HG03439 (cell line): ENCODE measurements at regions not wholly inside any gene's neighbourhood (a gene's known extent, or its start where the extent isn't known, plus 50 kb on each side); places are given as distances from the start of the nearest gene placed in this dataset.

Experiments used
- ATAC-seq: cut with Tn5 transposase; IDR thresholded peaks from one replicate; pipeline ENCODE4 v1.9.1; 2021; ENCODE audit warnings: mild to moderate bottlenecking, moderate library complexity; ENCODE audit not compliant: unreplicated experiment

DNA sequence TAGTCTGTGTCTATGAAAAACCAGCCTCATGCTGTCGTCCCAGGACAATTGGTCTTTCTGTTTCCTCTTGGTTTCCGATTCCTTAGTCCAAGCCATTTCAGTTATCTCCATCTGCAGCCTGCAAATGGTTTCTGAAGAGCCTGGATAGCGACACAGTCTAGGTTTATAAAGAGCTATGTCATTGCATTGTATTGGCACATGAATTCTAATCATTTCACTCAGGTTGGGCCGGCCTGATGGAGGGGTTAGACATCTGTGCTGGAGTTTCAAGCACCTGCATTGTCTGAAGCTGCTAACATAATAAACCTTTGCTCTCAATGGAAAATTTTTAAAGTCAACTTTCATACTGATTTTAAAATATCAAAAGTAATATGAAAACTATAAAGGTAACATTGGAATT lies 232.6 kb upstream of the MAP3K7 start:
- no peak for ATAC-seq

DNA sequence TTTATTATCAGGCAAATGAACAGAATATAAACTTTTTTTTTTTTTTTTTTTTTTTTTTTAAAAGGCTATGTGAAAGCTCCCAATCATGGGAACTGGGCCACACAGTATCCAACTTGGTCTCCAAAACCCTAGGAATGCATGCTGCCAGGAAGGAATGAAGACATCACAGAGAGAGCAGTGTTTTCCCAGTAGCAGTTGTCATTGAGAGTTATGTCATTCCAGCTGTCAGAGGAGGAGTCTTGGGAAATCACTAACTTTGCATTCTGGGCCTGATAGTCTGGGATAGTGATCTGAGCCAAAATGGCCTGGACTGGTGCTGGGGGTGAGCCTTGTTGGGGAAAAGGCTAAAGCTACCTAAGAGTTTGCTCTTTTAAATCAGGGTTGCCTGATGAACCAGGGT lies 231.3 kb upstream of the MAP3K7 start:
- ATAC-seq, result no peak

DNA sequence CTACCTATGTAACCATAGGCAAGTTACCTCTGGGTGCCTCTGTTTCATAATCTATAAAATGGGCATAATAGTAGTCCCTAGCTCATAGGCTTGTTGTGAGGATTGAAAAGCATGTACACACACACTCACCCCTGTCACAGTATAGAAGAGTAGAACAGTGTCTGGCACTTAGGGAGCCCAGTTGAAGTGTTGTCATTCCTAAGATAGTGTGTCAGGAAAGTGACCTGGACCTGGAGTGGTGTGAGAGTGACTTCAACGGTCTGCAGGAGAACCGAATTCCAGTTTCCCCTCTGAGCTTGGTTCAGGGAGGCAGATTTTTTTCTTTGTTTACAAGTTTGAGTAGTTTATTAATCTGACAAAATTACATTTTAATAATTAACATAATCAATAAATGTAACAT lies 229.9 kb upstream of the MAP3K7 start:
- no peak for ATAC-seq

DNA sequence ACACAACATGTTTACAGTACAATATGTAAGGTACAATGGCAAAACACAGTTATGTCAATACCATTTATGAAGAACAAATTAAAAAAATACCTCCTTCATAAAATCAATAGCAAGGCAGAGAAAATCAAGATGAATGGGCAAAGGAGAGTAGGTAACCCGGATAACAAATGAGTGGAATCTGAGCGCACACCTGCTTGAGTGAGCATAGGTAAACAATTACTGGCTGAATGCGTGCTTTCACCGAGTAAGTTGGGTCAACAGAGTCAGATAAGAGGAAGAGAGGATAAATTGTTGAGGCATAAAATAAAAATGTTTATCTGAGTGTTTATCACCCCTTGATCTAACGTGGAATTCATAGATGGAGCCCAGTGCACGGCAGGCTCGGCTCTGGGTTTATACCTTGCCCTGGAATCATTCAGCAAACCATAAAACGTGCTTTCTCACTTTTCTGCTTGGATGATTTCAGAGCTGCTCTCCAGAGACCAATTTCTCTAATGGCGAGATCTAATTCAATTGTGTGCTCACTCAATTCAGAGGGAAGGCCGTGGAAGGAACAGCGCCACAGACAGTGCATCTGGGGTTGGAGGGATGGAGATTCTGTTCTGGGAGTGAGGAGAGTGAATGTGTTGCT lies 224.8 kb upstream of the MAP3K7 start:
- ATAC-seq, result no peak

DNA sequence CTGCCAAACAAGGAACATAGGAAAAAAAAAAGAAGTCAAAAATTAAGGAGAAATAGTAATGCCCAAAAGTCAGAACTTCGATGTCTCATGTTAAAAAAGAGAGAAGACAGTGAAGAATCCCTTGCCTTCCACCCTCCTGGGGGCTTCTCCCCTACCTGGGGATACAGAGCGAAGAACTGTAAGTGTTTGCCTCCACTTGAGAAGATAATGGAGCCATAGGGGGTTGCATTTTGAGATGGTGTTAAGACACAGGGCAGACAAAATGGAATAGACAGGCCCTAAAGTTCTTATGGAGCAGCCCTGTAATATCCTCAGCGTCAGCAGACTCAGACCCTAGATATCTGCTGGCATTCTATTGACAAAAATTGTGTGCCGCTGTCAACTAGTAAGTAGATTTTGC lies 222.2 kb upstream of the MAP3K7 start:
- no peak for ATAC-seq

DNA sequence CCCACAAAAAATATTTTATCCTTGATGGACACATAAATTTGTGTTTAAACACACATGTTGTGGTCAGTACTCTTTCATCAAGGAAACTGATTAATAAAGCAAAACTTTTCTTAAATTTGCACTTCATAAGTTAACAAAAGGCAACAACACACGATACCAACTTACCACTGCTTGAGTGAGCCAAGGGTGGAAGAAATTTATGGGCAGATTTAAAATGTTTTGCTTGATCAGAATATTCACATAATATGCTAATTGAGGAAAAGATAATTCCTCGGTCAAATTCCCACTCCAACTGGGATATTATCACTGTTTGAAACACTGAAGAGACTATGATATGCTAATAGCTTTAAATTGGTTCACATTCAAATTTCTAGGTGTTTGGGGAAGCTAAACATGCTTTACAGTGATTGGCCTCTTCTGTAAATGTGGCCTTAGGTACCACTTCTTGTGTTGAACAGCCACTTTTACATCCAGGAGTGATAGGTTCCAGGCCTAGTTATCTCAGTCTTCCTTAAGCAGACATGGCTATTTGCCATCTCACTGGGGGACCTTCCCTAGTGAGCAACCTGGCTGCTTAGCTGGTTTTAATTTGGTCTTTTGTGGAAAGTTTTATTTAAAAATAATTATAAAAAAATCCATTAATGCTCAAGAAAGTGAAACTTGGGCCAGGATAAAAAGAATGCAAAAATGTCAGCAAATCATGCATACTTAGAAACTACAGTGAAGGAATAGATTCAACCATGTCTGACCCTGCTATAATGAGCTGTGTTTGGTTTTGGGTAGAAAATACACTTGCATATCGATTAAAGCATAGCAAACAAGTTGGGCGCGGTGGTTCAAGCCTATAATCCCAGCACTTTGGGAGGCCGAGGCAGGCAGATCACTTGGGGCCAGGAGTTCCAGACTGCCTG lies 221.2 kb upstream of the MAP3K7 start:
- no peak for ATAC-seq

DNA sequence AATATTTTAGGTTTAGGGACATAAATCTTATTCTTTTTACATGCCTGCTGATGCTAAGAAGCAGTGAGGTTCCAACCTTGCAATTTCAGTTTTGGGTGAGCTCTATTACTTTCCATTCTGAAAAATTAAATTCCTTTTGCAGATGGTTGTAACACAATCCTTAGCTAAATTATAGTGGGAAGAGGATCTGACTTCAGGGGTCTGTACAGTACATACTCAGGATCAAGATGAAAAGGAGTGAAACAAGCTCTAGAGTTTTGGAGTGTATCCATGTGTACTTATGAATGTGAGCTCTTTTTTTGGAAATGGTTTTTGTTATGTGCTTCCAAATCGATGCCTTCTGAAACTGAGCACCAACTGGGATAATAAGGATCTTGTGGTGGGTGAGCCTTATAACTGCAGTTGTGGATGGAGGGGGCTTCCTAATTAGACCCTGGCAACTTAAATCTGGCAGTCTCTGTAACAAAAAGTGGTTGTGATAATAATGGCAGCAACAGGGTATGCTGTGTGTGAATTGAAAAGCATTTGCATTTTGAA lies 218.8 kb upstream of the MAP3K7 start:
- no peak for ATAC-seq

DNA sequence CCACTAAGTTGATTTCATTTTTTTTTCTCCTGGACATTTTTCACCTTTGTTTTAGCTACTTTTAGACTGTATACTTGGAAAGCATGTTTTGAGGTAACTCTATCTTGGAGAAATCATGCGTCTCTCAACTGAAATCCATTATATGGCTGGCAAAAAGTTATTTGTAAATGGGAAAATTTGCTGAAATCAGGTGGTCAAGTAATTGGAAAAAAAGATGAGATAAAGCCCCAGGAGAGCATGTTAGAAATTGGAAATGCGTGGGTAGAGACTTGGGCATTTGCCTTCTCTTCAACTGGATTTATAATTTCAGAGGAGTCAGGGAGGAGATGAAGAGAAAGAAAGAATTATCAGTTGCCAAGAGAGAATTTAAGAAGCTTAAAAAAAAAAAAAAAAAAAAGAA lies 217.1 kb upstream of the MAP3K7 start:
- ATAC-seq, result no peak

DNA sequence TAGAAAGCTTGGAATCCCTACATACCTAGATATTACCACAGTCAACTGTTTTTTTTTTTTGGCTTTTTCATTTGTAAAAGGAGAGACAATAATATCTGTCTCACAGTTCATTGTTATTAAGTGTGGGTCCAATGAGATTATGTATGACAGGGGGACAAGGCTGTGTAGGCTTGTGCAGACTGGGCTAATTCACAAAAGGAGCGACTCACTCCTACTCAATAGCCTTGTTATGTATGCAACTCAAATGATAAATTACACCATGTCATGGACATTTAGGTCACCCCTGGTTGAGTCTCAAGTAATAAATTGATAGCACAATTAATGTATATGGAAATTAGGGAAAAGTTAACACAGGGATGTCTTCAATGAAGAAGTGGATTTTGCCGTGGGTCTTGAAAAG lies 208.2 kb upstream of the MAP3K7 start:
- no peak for ATAC-seq

DNA sequence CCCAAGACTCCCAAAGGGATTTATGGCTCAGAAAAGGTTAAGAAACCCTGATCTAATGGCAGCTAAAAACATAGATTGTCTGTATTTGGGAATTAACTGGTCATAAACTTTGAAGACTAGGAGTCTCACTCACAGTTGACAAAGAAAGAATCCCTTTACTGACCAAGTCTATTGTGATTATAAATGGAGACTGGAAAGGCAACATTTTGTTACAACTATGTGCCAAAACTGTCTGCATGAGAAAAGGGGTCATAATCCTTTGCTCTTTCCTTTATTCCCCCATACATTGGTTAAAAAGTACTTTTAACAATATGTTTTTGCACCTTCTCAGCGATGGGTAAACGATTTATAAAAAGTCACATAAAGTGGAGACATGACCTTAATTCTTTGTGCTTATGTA lies 206.9 kb upstream of the MAP3K7 start:
- no peak for ATAC-seq

DNA sequence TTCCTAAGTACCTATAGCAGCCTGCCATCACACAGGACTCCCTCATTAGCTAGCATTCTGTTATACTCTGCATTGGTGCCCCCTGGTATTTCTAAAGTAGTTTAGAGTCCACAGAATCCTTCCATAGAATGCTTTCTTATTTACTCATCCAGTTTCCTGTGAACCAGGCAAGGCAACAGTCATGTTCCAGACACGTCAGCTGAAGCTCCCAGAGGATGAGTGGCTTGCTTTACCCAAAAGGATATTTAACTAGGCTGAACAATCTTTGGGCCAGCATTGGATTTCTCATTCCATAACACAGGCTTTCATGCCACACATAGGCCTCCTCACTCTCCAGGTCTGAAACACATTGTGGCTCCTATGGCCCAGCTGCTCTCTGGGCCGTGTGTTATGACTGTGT lies 203.8 kb upstream of the MAP3K7 start:
- no peak for ATAC-seq

DNA sequence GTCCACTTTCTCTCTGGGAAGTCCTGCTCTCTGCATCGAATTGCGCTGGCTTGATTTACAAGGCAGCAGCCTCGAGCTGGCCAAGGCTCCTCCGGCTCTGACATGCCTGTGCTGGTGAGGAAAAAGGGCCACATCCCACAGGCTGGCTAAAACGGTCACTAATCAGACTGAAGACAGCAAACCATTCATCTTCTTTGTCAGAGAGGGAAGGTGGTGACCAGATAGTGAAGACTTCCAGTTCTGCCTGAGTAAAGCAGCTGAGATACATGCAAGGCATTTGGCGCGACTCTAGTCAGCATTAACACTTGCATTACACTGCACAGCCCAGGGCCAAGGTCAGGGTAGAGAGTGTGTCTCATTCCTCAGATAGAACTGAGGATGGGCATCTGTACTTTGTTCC lies 203.2 kb upstream of the MAP3K7 start:
- ATAC-seq, result no peak

DNA sequence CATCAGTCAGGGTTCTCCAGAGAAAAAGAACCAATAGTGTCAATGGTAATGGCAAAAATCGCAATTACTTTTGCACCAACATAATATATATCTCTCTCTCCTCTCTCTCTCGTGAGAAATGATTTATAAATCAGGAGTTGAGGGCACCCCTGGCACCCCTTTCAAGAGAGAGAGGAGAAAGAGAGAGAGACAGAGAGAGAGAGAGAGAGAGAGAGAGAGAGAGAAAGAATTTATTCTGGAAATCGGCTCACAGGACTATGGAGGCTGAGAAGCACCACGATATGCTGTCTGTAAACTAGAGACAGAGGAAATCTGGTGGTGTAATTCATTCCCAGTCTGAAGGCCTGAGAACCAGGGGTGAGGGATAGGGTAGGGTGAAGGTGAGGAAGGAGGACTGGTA lies 201.9 kb upstream of the MAP3K7 start:
- ATAC-seq, result no peak

DNA sequence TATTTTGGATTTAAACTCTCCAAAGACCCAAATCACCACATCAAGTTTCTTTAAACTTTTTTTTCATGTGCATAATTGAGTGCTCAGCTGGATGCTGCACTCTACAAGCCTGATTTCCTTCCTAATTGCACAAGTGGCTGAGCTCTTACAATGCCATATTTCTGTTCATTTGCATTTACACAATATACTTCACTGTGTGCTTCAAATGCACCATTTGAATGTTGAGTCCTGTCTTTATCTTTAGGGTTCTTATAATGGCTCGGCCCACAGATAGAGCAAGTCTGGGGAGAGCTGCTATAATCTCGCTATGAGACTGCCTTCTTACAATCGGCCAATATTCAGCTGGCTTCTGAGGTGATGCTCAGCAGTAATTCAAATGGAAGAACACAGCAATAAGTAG lies 200.6 kb upstream of the MAP3K7 start:
- ATAC-seq, result no peak

DNA sequence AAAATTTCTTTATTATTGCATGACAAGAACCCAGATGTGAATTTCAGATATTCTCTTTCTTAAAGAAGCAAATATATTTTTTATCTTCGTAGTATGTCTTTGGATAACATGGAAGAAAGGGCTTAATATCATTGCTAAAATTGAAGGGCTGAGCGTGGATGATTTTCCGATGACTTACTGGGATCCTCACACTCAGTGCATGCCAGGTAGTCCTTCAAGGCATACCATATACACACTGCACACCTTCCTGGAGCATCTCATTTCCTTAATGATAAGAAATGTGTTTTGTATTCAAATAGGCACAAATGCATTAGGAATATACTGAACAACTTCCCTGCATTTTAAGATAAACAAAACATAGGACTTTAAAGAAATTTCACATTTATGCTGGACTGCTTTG lies 193.9 kb upstream of the MAP3K7 start:
- no peak for ATAC-seq

DNA sequence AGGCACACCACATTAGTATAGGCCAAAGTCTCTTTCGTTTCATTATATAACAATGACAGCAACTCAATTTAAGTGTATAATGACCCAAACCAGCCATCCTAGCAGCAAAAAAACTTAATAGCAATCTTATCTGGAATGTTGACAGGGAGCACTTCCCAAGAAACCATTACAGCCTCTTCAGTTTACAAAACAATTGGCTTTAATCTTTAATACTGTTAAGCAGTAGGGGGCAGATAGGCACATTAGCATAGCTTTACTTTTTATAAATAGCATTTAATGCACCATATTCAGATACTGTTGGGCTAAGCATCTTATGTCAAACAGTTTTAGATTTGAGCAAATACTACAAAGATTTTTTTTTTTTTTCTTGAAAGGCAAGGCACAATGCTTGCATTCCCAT lies 193.3 kb upstream of the MAP3K7 start:
- ATAC-seq, result no peak

DNA sequence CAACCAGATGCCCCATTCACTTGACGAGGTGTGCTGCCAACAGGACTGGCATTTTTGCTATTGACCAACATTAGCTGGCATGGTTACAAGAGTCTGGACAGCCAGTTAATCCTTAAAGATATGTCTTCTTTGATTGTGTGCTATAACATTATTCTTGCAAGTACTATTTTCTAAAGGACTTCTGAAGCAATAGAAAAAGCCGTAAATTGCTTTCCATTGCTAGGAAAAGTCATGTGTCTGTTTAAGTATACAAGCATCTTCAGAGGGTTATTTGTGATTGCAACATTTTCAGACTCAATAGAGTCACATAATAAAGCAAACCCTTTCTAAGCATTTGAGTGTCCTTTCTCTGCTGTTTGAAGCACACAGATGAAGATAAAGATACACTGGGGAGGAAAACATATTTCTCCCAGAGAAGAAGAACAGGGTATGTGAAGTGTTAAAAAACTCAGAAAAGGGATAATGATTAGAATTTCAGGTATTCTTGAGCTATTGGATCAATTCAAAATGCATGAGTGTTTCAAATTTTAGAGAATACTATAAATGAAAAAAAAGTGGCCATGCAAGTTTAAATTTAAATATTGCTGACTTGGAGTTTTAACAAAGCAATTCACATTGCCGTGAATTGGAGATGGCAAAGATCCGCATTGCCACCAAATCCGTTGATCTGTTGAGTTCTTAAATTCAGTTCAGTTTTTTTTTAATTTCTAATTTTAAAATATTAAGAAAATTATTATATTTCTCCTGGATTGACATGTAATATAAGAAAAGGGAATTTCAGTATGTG lies 191.7 kb upstream of the MAP3K7 start:
- no peak for ATAC-seq

DNA sequence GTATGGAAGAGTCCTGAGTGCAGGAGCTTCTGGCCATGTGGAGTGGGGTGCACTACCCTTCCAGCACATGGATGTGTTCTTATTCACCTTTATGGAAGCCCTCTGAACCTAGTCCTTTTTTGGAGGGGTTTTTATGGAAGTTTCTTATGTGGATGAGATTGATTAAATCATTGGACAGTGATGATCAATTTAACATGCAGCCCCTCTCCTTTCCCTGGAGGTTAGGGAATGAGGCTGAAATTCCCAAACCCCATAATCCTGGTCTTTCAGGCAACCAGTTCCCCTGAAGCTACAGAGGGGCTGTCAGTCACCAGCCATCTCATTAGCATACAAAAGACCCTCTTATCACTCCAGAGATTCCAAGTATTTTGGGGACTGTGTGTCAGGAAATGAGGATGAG lies 183.9 kb upstream of the MAP3K7 start:
- no peak for ATAC-seq

DNA sequence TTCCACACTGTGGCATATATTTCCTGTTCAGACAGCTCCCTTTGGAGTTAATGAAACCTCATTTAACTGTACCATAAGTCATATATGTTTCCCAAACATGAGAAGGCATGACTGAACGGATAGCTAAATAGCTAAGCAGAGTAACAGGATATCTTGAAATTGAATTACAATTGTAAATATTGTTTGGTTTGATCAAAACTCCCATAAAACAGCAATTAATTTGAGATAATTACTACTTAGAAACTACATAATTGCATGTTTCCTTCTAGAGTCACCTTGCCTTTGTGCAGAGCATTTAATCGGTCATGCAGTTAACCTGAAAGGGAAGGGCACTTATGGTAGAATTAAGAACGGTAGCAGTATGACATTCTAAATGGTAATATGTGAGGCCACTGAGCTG lies 179.0 kb upstream of the MAP3K7 start:
- no peak for ATAC-seq

DNA sequence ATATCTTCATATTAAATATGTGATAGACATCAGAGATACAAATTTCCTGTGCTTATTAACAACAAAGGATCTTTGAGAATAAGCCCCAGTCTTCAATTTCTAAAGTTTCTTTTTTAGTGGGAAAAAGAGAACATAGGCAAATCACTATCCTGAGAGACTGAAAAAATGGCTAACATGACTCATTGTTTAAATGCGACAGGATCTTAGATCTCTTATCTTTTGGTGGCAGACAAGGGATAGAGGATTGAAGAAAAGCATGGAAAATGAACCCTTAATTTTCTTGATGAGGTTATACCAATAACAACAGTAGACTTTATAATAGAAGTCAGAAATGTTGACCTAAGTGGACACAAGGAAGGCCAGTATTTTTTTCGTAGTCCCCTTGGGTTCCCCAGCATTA lies 178.6 kb upstream of the MAP3K7 start:
- ATAC-seq, result no peak

DNA sequence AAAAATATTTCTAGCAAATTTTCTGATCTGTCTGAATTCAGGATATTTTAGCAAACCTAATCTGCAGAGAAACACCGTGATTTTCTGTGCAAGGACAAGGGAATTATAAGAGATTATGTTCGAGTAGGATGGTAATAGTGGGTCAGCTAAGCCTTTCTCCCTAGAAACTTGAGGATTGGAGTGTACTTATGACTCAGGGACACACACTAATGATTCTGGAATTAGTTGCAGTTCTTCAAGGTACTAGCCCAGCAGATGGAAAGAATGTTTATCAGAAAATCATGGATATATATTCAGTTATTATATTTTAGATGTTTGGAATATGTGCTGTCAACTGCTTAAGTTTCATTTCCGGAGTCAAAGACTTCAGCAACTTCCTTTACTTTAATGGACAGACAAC lies 177.1 kb upstream of the MAP3K7 start:
- ATAC-seq, result no peak

DNA sequence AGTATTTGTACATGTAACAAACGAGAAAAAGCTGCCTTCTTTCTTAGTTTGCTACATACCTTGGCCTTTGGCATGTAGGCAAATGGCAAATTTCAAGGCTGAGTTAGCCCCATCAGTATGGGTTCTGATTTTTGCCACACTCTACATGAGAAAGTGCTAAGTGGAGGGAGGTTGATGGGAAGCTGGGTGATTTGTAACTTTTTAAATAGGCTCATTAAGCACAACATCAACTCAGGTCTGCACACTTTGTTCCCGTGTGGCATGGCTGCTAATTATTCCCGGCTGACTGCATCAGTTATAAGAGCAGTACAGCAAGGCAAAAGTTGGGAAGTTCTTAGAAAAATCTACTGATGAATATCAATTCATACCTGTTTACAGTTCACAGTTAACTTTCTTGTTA lies 172.8 kb upstream of the MAP3K7 start:
- ATAC-seq, result no peak
